HG02981 (cell line): ENCODE measurements at regions not wholly inside any gene's neighbourhood (a gene's known extent, or its start where the extent isn't known, plus 50 kb on each side); places are given as distances from the start of the nearest gene placed in this dataset.

Experiments used
- ATAC-seq: cut with Tn5 transposase; IDR thresholded peaks from one replicate; pipeline ENCODE4 v1.9.1; 2021; ENCODE audit warnings: mild to moderate bottlenecking, moderate library complexity; ENCODE audit not compliant: unreplicated experiment

- no peak for ATAC-seq
Measured at GRCh38 chr2:16117791-16118610, 177.7 kb downstream of the MYCN start.

GRCh38 chr2:16117021-16117700 is 176.8 kb downstream of the MYCN start:
- ATAC-seq: no peak

GRCh38 chr2:16115881-16116830 is 175.8 kb downstream of the MYCN start:
- no peak for ATAC-seq

- ATAC-seq: no peak
Measured at GRCh38 chr2:16115291-16115690, 174.9 kb downstream of the MYCN start.

GRCh38 chr2:16114836-16115235 is 174.5 kb downstream of the MYCN start:
- ATAC-seq: no peak

- no peak for ATAC-seq
Measured at GRCh38 chr2:16114070-16114469, 173.7 kb downstream of the MYCN start.

GRCh38 chr2:16113568-16113967 is 173.2 kb downstream of the MYCN start:
- no peak for ATAC-seq

GRCh38 chr2:16112972-16113560 is 172.7 kb downstream of the MYCN start:
- no peak for ATAC-seq

GRCh38 chr2:16112251-16112971 is 172.1 kb downstream of the MYCN start:
- no peak for ATAC-seq

- no peak for ATAC-seq
Measured at GRCh38 chr2:16111838-16112210, 171.5 kb downstream of the MYCN start.

GRCh38 chr2:16109821-16110310 is 169.5 kb downstream of the MYCN start:
- no peak for ATAC-seq

- ATAC-seq: no peak
Measured at GRCh38 chr2:16109368-16109820, 169.0 kb downstream of the MYCN start.

- no peak for ATAC-seq
Measured at GRCh38 chr2:16107246-16107645, 166.9 kb downstream of the MYCN start.

- no peak for ATAC-seq
Measured at GRCh38 chr2:16106619-16107018, 166.3 kb downstream of the MYCN start.

GRCh38 chr2:16105669-16106281 is 165.4 kb downstream of the MYCN start:
- ATAC-seq: no peak

GRCh38 chr2:16104949-16105668 is 164.8 kb downstream of the MYCN start:
- no peak for ATAC-seq

- no peak for ATAC-seq
Measured at GRCh38 chr2:16104315-16104948, 164.1 kb downstream of the MYCN start.

- no peak for ATAC-seq
Measured at GRCh38 chr2:16103614-16104314, 163.4 kb downstream of the MYCN start.
